ENCODE measurements at regions not wholly inside any gene's neighbourhood (a gene's known extent, or its start where the extent isn't known, plus 50 kb on each side); places are given as distances from the start of the nearest gene placed in this dataset.

- no peaks in the 10 kb centered on the region for H3K36me3 ChIP-seq (ENCODE audit: control insufficient read depth, insufficient read depth, low read length, severe bottlenecking)
- H3K27me3 ChIP-seq (replicated peaks; ENCODE audit: control insufficient read depth, insufficient read depth, low read length) = peaks cover 7% of the 10 kb centered on the region
- no peaks in the 10 kb centered on the region for H3K4me1 ChIP-seq (ENCODE audit: control insufficient read depth, insufficient read depth, low read length)
- H3K9me3 ChIP-seq (ENCODE audit: control insufficient read depth, low read length) = peaks cover 8% of the 10 kb centered on the region
- no peak overlapping the region for H3K9ac ChIP-seq (ENCODE audit: low read length)
- no peak for DNase-seq (ENCODE audit: low read depth)
- no peak overlapping the region for H3K4me3 ChIP-seq (ENCODE audit: low read length)
Observed at GRCh38 chr15:81547521-81548132, 173.6 kb upstream of the TMC3 start.

DNA sequence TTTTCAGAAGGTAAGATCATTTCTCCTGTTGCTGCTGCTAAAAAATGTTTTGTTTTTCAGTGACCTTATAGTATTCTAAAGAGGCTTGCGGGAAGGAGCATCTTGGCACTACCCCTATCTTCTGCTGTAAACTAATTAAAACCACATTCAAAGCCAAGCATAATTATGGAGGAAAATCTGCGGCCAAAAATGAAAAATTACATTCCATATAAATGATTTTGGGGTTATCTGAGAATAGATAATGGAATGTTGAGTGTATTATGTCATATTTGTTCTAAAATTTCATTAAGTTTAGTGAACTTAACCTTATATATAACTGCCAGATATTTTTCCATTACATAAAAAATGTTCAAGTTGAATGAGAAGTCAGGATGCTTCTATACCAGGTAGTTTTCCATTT, 170.4 kb upstream of the TMC3 start:
- Histone ChIP-seq H3K9me3 (ENCODE audit: control insufficient read depth, low read length) (peaks cover 8% of the 10 kb centered on the region), H3K9ac (ENCODE audit: low read length) (no peak overlapping the region), H3K36me3 (ENCODE audit: control insufficient read depth, insufficient read depth, low read length, severe bottlenecking) (no peaks in the 10 kb centered on the region), H3K4me1 (ENCODE audit: control insufficient read depth, insufficient read depth, low read length) (no peaks in the 10 kb centered on the region), H3K27me3 (replicated peaks; ENCODE audit: control insufficient read depth, insufficient read depth, low read length) (peaks cover 7% of the 10 kb centered on the region), H3K4me3 (ENCODE audit: low read length) (no peak overlapping the region)
- DNase-seq (ENCODE audit: low read depth) = no peak

- H3K36me3 ChIP-seq (ENCODE audit: control insufficient read depth, insufficient read depth, low read length, severe bottlenecking) = no peaks in the 10 kb centered on the region
- peaks cover 8% of the 10 kb centered on the region for H3K9me3 ChIP-seq (ENCODE audit: control insufficient read depth, low read length)
- no peak overlapping the region for H3K4me3 ChIP-seq (ENCODE audit: low read length)
Observed at GRCh38 chr15:81540909-81541308, 166.9 kb upstream of the TMC3 start.

GRCh38 chr15:81536356-81536755, 162.3 kb upstream of the TMC3 start:
- no peak for DNase-seq (ENCODE audit: low read depth)
- Histone ChIP-seq H3K9me3 (ENCODE audit: control insufficient read depth, low read length) (no peaks in the 10 kb centered on the region), H3K27me3 (replicated peaks; ENCODE audit: control insufficient read depth, insufficient read depth, low read length) (peaks cover 4% of the 10 kb centered on the region)

More at GRCh38 chr15:81540909-81541308, 166.9 kb upstream of the TMC3 start:
- no peak for DNase-seq (ENCODE audit: low read depth)
- H3K4me1 ChIP-seq (ENCODE audit: control insufficient read depth, insufficient read depth, low read length) = no peaks in the 10 kb centered on the region
- no peak overlapping the region for H3K9ac ChIP-seq (ENCODE audit: low read length)
- peaks cover 4% of the 10 kb centered on the region for H3K27me3 ChIP-seq (replicated peaks; ENCODE audit: control insufficient read depth, insufficient read depth, low read length)

DNA sequence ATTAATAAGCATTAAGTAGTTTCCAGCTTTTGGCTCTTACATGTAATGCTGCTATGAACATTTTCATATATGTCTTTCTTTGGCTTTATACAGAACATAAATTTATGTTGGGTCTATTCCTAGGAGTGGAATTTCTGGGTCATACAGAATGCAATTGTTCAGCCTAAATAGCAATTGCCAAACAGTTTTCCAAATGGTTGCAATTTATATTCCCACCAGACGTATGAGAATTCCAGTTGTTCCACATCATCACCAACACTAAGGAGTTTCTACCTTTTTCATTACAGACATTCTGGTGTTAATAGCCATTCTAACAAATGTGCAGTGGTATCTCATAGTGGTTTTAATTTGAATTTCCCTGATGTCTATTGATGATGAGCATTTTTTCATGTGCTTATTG, 160.1 kb upstream of the TMC3 start:
- Histone ChIP-seq H3K4me1 (ENCODE audit: control insufficient read depth, insufficient read depth, low read length) (no peaks in the 10 kb centered on the region), H3K9ac (ENCODE audit: low read length) (no peak overlapping the region), H3K27me3 (replicated peaks; ENCODE audit: control insufficient read depth, insufficient read depth, low read length) (peaks cover 4% of the 10 kb centered on the region), H3K36me3 (ENCODE audit: control insufficient read depth, insufficient read depth, low read length, severe bottlenecking) (no peaks in the 10 kb centered on the region), H3K4me3 (ENCODE audit: low read length) (no peak overlapping the region), H3K9me3 (ENCODE audit: control insufficient read depth, low read length) (no peaks in the 10 kb centered on the region)
- DNase-seq (ENCODE audit: low read depth) = no peak

More at GRCh38 chr15:81536356-81536755, 162.3 kb upstream of the TMC3 start:
- H3K4me3 ChIP-seq (ENCODE audit: low read length) = no peak overlapping the region
- no peak overlapping the region for H3K9ac ChIP-seq (ENCODE audit: low read length)
- no peaks in the 10 kb centered on the region for H3K36me3 ChIP-seq (ENCODE audit: control insufficient read depth, insufficient read depth, low read length, severe bottlenecking)
- H3K4me1 ChIP-seq (ENCODE audit: control insufficient read depth, insufficient read depth, low read length) = no peaks in the 10 kb centered on the region

DNA sequence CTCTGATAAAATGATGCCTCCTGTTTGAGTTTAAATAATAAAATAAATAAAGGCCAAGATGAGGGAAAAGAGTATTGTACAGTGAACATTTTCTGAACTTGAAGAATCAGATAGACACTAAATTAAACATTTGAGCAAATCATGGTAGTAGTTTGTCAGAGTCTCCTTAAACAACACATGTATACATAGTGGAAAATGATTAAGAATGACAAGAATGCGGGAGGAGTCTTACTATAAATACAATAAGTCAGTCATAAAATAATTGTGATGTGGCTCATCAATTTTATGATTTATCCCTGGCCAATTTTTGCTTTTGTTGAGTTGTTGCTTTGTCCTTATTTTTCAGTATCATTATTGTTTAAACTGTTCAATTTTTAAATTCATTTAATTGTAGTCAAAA, 158.0 kb upstream of the TMC3 start:
- Histone ChIP-seq H3K36me3 (ENCODE audit: control insufficient read depth, insufficient read depth, low read length, severe bottlenecking) (no peaks in the 10 kb centered on the region), H3K9me3 (ENCODE audit: control insufficient read depth, low read length) (no peaks in the 10 kb centered on the region), H3K4me3 (ENCODE audit: low read length) (no peak overlapping the region), H3K27me3 (replicated peaks; ENCODE audit: control insufficient read depth, insufficient read depth, low read length) (peaks cover 4% of the 10 kb centered on the region), H3K4me1 (ENCODE audit: control insufficient read depth, insufficient read depth, low read length) (no peaks in the 10 kb centered on the region), H3K9ac (ENCODE audit: low read length) (no peak overlapping the region)
- peak; percentile 25 for DNase-seq (ENCODE audit: low read depth)

- Histone ChIP-seq H3K27me3 (replicated peaks; ENCODE audit: control insufficient read depth, insufficient read depth, low read length) (no peaks in the 10 kb centered on the region), H3K4me1 (ENCODE audit: control insufficient read depth, insufficient read depth, low read length) (no peaks in the 10 kb centered on the region), H3K9me3 (ENCODE audit: control insufficient read depth, low read length) (no peaks in the 10 kb centered on the region), H3K9ac (ENCODE audit: low read length) (no peak overlapping the region), H3K4me3 (ENCODE audit: low read length) (no peak overlapping the region), H3K36me3 (ENCODE audit: control insufficient read depth, insufficient read depth, low read length, severe bottlenecking) (no peaks in the 10 kb centered on the region)
- peak; percentile 64 for DNase-seq (ENCODE audit: low read depth)
Observed at GRCh38 chr15:81531109-81531592, 157.1 kb upstream of the TMC3 start.

GRCh38 chr15:81530271-81530691, 156.3 kb upstream of the TMC3 start:
- Histone ChIP-seq H3K9me3 (ENCODE audit: control insufficient read depth, low read length) (no peaks in the 10 kb centered on the region), H3K4me1 (ENCODE audit: control insufficient read depth, insufficient read depth, low read length) (no peaks in the 10 kb centered on the region), H3K9ac (ENCODE audit: low read length) (no peak overlapping the region), H3K27me3 (replicated peaks; ENCODE audit: control insufficient read depth, insufficient read depth, low read length) (no peaks in the 10 kb centered on the region), H3K4me3 (ENCODE audit: low read length) (no peak overlapping the region), H3K36me3 (ENCODE audit: control insufficient read depth, insufficient read depth, low read length, severe bottlenecking) (no peaks in the 10 kb centered on the region)
- no peak for DNase-seq (ENCODE audit: low read depth)

- H3K4me1 ChIP-seq (ENCODE audit: control insufficient read depth, insufficient read depth, low read length) = no peaks in the 10 kb centered on the region
- H3K9me3 ChIP-seq (ENCODE audit: control insufficient read depth, low read length) = no peaks in the 10 kb centered on the region
- no peaks in the 10 kb centered on the region for H3K27me3 ChIP-seq (replicated peaks; ENCODE audit: control insufficient read depth, insufficient read depth, low read length)
- H3K4me3 ChIP-seq (ENCODE audit: low read length) = no peak overlapping the region
- no peak overlapping the region for H3K9ac ChIP-seq (ENCODE audit: low read length)
- no peaks in the 10 kb centered on the region for H3K36me3 ChIP-seq (ENCODE audit: control insufficient read depth, insufficient read depth, low read length, severe bottlenecking)
- peak; percentile 39 for DNase-seq (ENCODE audit: low read depth)
Observed at GRCh38 chr15:81529481-81529880, 155.5 kb upstream of the TMC3 start.

GRCh38 chr15:81526029-81526428, 152.0 kb upstream of the TMC3 start:
- Histone ChIP-seq H3K9me3 (ENCODE audit: control insufficient read depth, low read length) (no peaks in the 10 kb centered on the region), H3K4me1 (ENCODE audit: control insufficient read depth, insufficient read depth, low read length) (no peaks in the 10 kb centered on the region), H3K9ac (ENCODE audit: low read length) (no peak overlapping the region), H3K36me3 (ENCODE audit: control insufficient read depth, insufficient read depth, low read length, severe bottlenecking) (no peaks in the 10 kb centered on the region), H3K27me3 (replicated peaks; ENCODE audit: control insufficient read depth, insufficient read depth, low read length) (no peaks in the 10 kb centered on the region), H3K4me3 (ENCODE audit: low read length) (no peak overlapping the region)
- no peak for DNase-seq (ENCODE audit: low read depth)

DNA sequence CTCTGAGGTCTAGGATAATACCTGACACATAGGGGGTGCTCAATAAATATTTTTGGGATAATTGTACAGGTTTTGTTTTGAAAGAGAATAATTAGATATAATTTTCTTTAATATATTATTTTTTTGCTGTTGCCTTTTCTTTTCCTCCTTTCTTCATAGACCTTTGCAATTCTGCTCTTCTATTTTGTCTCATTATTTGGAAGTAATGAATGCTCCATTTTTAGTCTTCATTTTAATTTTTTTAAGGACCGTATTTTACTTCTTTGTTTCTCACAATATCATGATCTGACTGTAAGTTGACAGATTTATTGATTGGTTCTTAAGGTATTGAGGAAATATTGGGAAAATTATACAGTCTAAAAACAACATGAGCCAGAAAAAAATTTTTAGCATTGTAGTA, 150.5 kb upstream of the TMC3 start:
- DNase-seq (ENCODE audit: low read depth) = no peak
- Histone ChIP-seq H3K36me3 (ENCODE audit: control insufficient read depth, insufficient read depth, low read length, severe bottlenecking) (no peaks in the 10 kb centered on the region), H3K9me3 (ENCODE audit: control insufficient read depth, low read length) (no peaks in the 10 kb centered on the region), H3K4me3 (ENCODE audit: low read length) (no peak overlapping the region), H3K4me1 (ENCODE audit: control insufficient read depth, insufficient read depth, low read length) (no peaks in the 10 kb centered on the region), H3K9ac (ENCODE audit: low read length) (no peak overlapping the region), H3K27me3 (replicated peaks; ENCODE audit: control insufficient read depth, insufficient read depth, low read length) (no peaks in the 10 kb centered on the region)

GRCh38 chr15:81523867-81524266, 149.9 kb upstream of the TMC3 start:
- H3K9ac ChIP-seq (ENCODE audit: low read length) = no peak overlapping the region

More at GRCh38 chr15:81523867-81524266, 149.9 kb upstream of the TMC3 start:
- no peaks in the 10 kb centered on the region for H3K36me3 ChIP-seq (ENCODE audit: control insufficient read depth, insufficient read depth, low read length, severe bottlenecking)
- H3K27me3 ChIP-seq (replicated peaks; ENCODE audit: control insufficient read depth, insufficient read depth, low read length) = no peaks in the 10 kb centered on the region
- no peaks in the 10 kb centered on the region for H3K9me3 ChIP-seq (ENCODE audit: control insufficient read depth, low read length)
- no peak for DNase-seq (ENCODE audit: low read depth)
- H3K4me3 ChIP-seq (ENCODE audit: low read length) = no peak overlapping the region
- H3K4me1 ChIP-seq (ENCODE audit: control insufficient read depth, insufficient read depth, low read length) = no peaks in the 10 kb centered on the region

Measured in adipocyte (in vitro differentiated cells).